SJCRH30 (cell line): ENCODE measurements at regions not wholly inside any gene's neighbourhood (a gene's known extent, or its start where the extent isn't known, plus 50 kb on each side); places are given as distances from the start of the nearest gene placed in this dataset.

Source experiments
- DNase-seq, 2 experiments: peaks; one replicate each; pipeline ENCODE4 v3.0.0-alpha.2; 2015 to 2020
- H3K27ac ChIP-seq: fragments of 250-450 bp; sonication (Bioruptor Pico); 2 replicates; pipeline ENCODE4 v1.5.1; 2020; ENCODE audit warnings: mild to moderate bottlenecking, moderate library complexity
- H3K27me3 ChIP-seq: fragments of 250-450 bp; sonication (Bioruptor Pico); 2 replicates; pipeline ENCODE4 v1.5.1; 2020; ENCODE audit warnings: mild to moderate bottlenecking, moderate library complexity
- H3K36me3 ChIP-seq: fragments of 250-450 bp; sonication (Bioruptor Pico); 2 replicates; pipeline ENCODE4 v1.5.1; 2020; ENCODE audit warnings: mild to moderate bottlenecking, moderate library complexity
- H3K4me1 ChIP-seq: fragments of 250-450 bp; sonication (Bioruptor Pico); 2 replicates; pipeline ENCODE4 v1.5.1; 2020; ENCODE audit warnings: mild to moderate bottlenecking, moderate library complexity
- H3K4me3 ChIP-seq: fragments of 250-450 bp; sonication (Bioruptor Pico); 2 replicates; pipeline ENCODE4 v1.5.1; 2020; ENCODE audit warnings: mild to moderate bottlenecking, moderate library complexity
- H3K9me3 ChIP-seq: fragments of 250-450 bp; sonication (Bioruptor Pico); replicated peaks from 2 replicates; pipeline ENCODE4 v1.5.1; 2020; ENCODE audit warnings: mild to moderate bottlenecking, moderate library complexity

- no peaks in the 10 kb centered on the region for H3K4me1 ChIP-seq
- H3K4me3 ChIP-seq: no peak overlapping the region
- H3K9me3 ChIP-seq: no peaks in the 10 kb centered on the region
- H3K27ac ChIP-seq: no peak overlapping the region
- H3K36me3 ChIP-seq: no peaks in the 10 kb centered on the region
- DNase-seq: no peak
- H3K27me3 ChIP-seq: no peaks in the 10 kb centered on the region
These were observed 135.8 kb upstream of the CDH12 start for GRCh38 chr5:22988937-22989336.

- Histone ChIP-seq H3K4me3 (no peak overlapping the region), H3K9me3 (no peaks in the 10 kb centered on the region), H3K27ac (no peak overlapping the region), H3K4me1 (no peaks in the 10 kb centered on the region), H3K27me3 (no peaks in the 10 kb centered on the region), H3K36me3 (no peaks in the 10 kb centered on the region)
- DNase-seq: no peak
These were observed 133.1 kb upstream of the CDH12 start for GRCh38 chr5:22986281-22986680.

- no peaks in the 10 kb centered on the region for H3K27me3 ChIP-seq
- H3K27ac ChIP-seq: no peak overlapping the region
- H3K36me3 ChIP-seq: no peaks in the 10 kb centered on the region
- no peak overlapping the region for H3K4me3 ChIP-seq
- H3K9me3 ChIP-seq: no peaks in the 10 kb centered on the region
- DNase-seq: no peak
- H3K4me1 ChIP-seq: no peaks in the 10 kb centered on the region
These were observed 132.3 kb upstream of the CDH12 start for GRCh38 chr5:22985446-22985845.

- no peaks in the 10 kb centered on the region for H3K27me3 ChIP-seq
- DNase-seq: no peak
- H3K36me3 ChIP-seq: no peaks in the 10 kb centered on the region
- no peaks in the 10 kb centered on the region for H3K9me3 ChIP-seq
- no peaks in the 10 kb centered on the region for H3K4me1 ChIP-seq
- no peak overlapping the region for H3K27ac ChIP-seq
- H3K4me3 ChIP-seq: no peak overlapping the region
These were observed 117.9 kb upstream of the CDH12 start for GRCh38 chr5:22970956-22971618.

- H3K9me3 ChIP-seq: no peaks in the 10 kb centered on the region
- H3K4me3 ChIP-seq: no peak overlapping the region
- H3K27me3 ChIP-seq: no peaks in the 10 kb centered on the region
- no peaks in the 10 kb centered on the region for H3K4me1 ChIP-seq
- H3K36me3 ChIP-seq: no peaks in the 10 kb centered on the region
- DNase-seq: no peak
- H3K27ac ChIP-seq: no peak overlapping the region
These were observed 117.3 kb upstream of the CDH12 start for GRCh38 chr5:22970491-22970890.

GRCh38 chr5:22968386-22968785, 115.2 kb upstream of the CDH12 start:
- no peaks in the 10 kb centered on the region for H3K4me1 ChIP-seq
- H3K36me3 ChIP-seq: no peaks in the 10 kb centered on the region
- H3K27ac ChIP-seq: no peak overlapping the region
- H3K27me3 ChIP-seq: no peaks in the 10 kb centered on the region
- no peaks in the 10 kb centered on the region for H3K9me3 ChIP-seq
- DNase-seq: no peak
- H3K4me3 ChIP-seq: no peak overlapping the region

GRCh38 chr5:22965960-22966359, 112.8 kb upstream of the CDH12 start:
- no peaks in the 10 kb centered on the region for H3K4me1 ChIP-seq
- no peaks in the 10 kb centered on the region for H3K36me3 ChIP-seq
- H3K27ac ChIP-seq: no peak overlapping the region
- DNase-seq: no peak
- no peaks in the 10 kb centered on the region for H3K9me3 ChIP-seq
- no peaks in the 10 kb centered on the region for H3K27me3 ChIP-seq
- no peak overlapping the region for H3K4me3 ChIP-seq

GRCh38 chr5:22964632-22965031, 111.5 kb upstream of the CDH12 start:
- H3K4me3 ChIP-seq: no peak overlapping the region
- H3K4me1 ChIP-seq: no peaks in the 10 kb centered on the region
- H3K9me3 ChIP-seq: no peaks in the 10 kb centered on the region
- no peak for DNase-seq
- H3K27me3 ChIP-seq: no peaks in the 10 kb centered on the region
- no peaks in the 10 kb centered on the region for H3K36me3 ChIP-seq
- no peak overlapping the region for H3K27ac ChIP-seq

- no peaks in the 10 kb centered on the region for H3K9me3 ChIP-seq
- no peak overlapping the region for H3K27ac ChIP-seq
- H3K4me3 ChIP-seq: no peak overlapping the region
- H3K4me1 ChIP-seq: no peaks in the 10 kb centered on the region
- H3K27me3 ChIP-seq: no peaks in the 10 kb centered on the region
- no peaks in the 10 kb centered on the region for H3K36me3 ChIP-seq
- DNase-seq: no peak
These were observed 105.5 kb upstream of the CDH12 start for GRCh38 chr5:22958462-22959262.

GRCh38 chr5:22947921-22948320, 94.8 kb upstream of the CDH12 start:
- no peak for DNase-seq
- no peaks in the 10 kb centered on the region for H3K9me3 ChIP-seq
- H3K27ac ChIP-seq: no peak overlapping the region
- no peaks in the 10 kb centered on the region for H3K4me1 ChIP-seq
- no peaks in the 10 kb centered on the region for H3K27me3 ChIP-seq
- no peak overlapping the region for H3K4me3 ChIP-seq
- H3K36me3 ChIP-seq: no peaks in the 10 kb centered on the region

- Histone ChIP-seq H3K4me3 (no peak overlapping the region), H3K36me3 (no peaks in the 10 kb centered on the region), H3K9me3 (no peaks in the 10 kb centered on the region), H3K27ac (no peak overlapping the region), H3K4me1 (no peaks in the 10 kb centered on the region), H3K27me3 (no peaks in the 10 kb centered on the region)
- DNase-seq: no peak
These were observed 85.2 kb upstream of the CDH12 start for GRCh38 chr5:22938362-22938761.

- Histone ChIP-seq H3K36me3 (no peaks in the 10 kb centered on the region), H3K4me1 (no peaks in the 10 kb centered on the region), H3K4me3 (no peak overlapping the region), H3K27ac (no peak overlapping the region), H3K27me3 (no peaks in the 10 kb centered on the region), H3K9me3 (no peaks in the 10 kb centered on the region)
- no peak for DNase-seq
These were observed 75.8 kb upstream of the CDH12 start for GRCh38 chr5:22928821-22929482.

GRCh38 chr5:22926574-22926973, 73.4 kb upstream of the CDH12 start:
- no peaks in the 10 kb centered on the region for H3K4me1 ChIP-seq
- no peaks in the 10 kb centered on the region for H3K36me3 ChIP-seq
- H3K9me3 ChIP-seq: no peaks in the 10 kb centered on the region

GRCh38 chr5:22918511-22918910, 65.4 kb upstream of the CDH12 start:
- no peak overlapping the region for H3K4me3 ChIP-seq
- no peak overlapping the region for H3K27ac ChIP-seq
- no peaks in the 10 kb centered on the region for H3K27me3 ChIP-seq
- H3K9me3 ChIP-seq: no peaks in the 10 kb centered on the region
- no peak for DNase-seq
- H3K4me1 ChIP-seq: no peaks in the 10 kb centered on the region
- no peaks in the 10 kb centered on the region for H3K36me3 ChIP-seq

More at GRCh38 chr5:22926574-22926973, 73.4 kb upstream of the CDH12 start:
- Histone ChIP-seq H3K27ac (no peak overlapping the region), H3K27me3 (no peaks in the 10 kb centered on the region), H3K4me3 (no peak overlapping the region)
- no peak for DNase-seq

- no peak overlapping the region for H3K4me3 ChIP-seq
These were observed 63.2 kb upstream of the CDH12 start for GRCh38 chr5:22916393-22916792.

More at GRCh38 chr5:22916393-22916792, 63.2 kb upstream of the CDH12 start:
- Histone ChIP-seq H3K4me1 (no peaks in the 10 kb centered on the region), H3K27ac (no peak overlapping the region), H3K36me3 (no peaks in the 10 kb centered on the region), H3K27me3 (no peaks in the 10 kb centered on the region), H3K9me3 (no peaks in the 10 kb centered on the region)
- no peak for DNase-seq
